Activated naive CD4-positive, alpha-beta T cell (primary cell): ENCODE measurements at regions not wholly inside any gene's neighbourhood (a gene's known extent, or its start where the extent isn't known, plus 50 kb on each side); places are given as distances from the start of the nearest gene placed in this dataset.
"Not testable (repeated sequence)": the region's sequence is repeated elsewhere in the genome, so short reads cannot be mapped to it uniquely, and the experiment has no call there.

Experiments used
- DNase-seq, 4 experiments: peaks; one replicate each; lab custom pipeline; 2025; lab: John Stamatoyannopoulos, UW

DNA sequence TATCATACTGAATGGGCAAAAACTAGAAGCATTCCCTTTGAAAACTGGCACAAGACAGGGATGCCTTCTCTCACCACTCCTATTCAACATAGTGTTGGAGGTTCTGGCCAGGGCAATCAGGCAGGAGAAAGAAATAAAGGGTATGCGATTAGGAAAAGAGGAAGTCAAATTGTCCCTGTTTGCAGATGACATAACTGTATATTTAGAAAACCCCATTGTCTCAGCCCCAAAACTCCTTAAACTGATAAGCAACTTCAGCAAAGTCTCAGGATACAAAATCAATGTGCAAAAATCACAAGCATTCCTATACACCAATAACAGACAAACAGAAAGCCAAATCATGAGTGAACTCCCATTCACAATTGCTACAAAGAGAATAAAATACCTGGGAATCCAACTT lies 52.5 kb upstream of the CCDC71L start:
- not testable (repeated sequence) for DNase-seq

DNA sequence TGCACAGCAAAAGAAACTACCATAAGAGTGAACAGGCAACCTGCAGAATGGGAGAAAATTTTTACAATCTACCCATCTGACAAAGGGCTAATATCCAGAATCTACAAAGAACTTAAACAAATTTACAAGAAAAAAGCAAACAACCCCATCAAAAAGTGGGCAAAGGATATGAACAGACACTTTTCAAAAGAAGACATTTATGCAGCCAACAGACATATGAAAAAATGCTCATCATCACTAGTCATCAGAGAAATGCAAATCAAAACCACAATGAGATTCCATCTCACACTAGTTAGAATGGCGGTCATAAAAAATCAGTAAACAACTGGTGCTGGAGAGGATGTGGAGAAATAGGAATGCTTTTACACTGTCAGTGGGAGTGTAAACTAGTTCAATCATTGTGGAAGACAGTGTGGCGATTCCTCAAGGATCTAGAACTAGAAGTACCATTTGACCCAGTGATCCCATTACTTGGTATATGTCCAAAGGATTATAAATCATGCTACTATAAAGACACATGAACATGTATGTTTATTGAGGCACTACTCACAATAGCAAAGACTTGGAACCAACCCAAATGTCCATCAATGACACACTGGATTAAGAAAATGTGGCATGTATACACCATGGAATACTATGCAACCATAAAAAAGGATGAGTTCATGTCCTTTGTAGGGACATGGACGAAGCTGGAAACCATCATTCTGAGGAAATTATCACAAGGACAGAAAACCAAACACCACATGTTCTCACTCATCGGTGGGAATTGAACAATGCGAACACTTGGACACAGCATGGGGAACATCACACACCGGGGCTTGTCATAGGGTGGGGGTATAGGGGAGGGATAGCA lies 53.9 kb upstream of the CCDC71L start:
- not testable (repeated sequence) for DNase-seq

DNA sequence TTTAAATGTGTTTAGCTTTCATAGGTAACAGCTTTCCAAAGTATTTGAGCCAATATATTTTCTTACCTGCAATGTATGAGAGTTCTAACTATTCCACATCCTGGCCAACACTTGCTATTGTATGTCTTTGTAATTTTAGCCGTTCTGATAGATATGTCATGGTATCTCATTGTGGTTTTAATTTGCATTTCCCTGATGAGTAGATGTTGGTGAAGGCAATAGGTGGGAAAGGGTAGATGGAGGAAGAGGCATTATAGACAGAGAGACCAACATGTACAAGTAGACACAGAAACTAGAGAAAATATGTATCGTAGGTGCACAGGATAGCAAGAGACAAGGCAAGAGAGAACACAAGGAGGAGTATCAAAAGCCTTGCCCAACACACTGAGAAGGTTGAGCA lies 54.8 kb upstream of the CCDC71L start:
- no peak for DNase-seq

DNA sequence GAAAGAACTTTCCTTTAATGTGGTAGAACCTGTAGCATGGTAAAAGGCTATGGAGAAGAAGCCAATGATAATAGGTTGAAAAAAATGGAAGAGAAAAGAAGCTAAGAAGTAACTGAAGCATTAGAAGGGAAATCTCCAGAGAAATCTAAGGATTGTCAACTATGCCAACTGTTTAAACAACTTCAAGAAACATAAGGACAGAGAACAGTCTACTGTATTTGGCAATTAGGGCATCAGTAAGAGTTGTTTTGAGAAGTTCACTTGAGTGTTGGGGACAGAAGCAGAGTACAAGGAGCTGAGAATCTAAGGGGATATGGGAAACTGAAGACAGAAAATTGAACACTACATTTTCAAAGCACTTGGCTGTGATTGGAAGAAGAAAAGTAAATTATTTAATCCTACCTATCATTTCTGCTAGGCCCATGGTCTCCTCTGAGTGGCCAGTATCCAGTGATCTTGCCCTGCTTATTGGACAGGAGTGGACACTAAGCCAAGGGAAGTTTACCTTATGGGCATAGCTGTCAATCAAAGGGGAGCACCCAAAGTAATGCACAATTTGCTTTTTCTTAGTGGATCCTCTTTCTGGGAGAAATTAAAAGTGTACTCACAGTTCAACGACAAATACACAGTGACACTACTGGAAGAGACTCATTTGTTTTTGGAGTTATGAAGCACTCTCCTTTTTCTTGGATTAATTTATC lies 56.4 kb upstream of the CCDC71L start:
- DNase-seq = no peak

DNA sequence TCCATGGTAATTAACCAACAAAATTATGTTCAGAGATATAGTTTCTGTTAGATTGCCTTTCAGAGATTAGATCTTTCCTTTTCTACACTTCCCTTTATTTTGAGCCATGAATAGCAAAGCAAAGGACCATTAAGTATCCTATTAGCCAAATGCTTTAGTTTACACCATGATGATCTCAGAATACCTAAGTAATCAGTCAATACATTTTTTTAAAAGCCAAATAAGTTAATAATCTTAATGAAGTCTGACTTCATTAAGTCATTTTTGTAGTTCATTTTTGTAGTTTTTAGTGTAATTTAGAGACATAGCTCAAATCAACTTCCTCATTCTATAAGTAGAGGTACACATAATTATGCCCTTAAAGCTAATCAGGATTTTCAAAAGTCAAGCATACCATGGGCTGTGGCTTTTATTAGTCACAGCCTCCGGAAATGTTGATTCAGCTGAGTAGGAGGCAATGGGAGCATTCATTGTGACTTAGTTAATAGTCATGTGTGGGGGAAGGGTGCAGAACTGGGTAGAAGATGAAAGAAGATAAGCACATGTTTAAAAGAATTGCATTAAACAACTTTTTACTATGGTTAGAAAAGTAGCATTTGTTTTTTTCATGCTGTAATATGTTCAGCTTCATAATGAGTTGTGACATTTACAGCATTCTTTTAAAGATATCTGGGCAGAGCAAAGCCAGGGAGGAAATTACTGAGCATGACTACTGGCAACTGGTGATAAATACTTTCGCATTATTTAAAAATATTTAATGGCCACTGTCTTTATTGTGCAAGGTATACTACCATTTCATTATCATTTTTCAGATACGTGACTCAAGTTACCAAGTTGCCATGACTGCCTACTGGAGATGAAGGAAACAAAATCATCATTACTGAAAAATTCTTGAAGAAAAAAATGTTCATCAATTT lies 57.3 kb upstream of the CCDC71L start:
- peak in 1 of 4 experiments; percentile 7 for DNase-seq

DNA sequence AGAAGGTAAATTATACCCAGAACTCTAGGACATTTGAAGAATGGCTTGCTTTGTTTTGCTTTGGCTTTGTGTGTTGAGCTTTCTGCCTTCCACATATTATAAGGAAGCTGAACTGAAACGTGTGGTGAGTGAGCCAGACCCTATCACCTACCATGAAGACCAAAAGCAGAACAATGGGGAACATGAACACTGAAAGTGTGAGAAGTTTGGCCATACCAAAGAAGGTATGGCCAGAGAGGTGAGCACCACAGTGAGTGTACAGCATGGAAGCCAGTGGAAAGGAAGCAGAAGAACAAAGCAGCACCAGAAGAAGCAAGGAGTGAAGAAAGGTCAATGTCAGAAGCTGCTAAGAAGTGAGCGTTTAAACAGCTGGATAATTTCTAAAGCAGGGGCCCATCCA lies 59.7 kb upstream of the CCDC71L start:
- DNase-seq = no peak

DNA sequence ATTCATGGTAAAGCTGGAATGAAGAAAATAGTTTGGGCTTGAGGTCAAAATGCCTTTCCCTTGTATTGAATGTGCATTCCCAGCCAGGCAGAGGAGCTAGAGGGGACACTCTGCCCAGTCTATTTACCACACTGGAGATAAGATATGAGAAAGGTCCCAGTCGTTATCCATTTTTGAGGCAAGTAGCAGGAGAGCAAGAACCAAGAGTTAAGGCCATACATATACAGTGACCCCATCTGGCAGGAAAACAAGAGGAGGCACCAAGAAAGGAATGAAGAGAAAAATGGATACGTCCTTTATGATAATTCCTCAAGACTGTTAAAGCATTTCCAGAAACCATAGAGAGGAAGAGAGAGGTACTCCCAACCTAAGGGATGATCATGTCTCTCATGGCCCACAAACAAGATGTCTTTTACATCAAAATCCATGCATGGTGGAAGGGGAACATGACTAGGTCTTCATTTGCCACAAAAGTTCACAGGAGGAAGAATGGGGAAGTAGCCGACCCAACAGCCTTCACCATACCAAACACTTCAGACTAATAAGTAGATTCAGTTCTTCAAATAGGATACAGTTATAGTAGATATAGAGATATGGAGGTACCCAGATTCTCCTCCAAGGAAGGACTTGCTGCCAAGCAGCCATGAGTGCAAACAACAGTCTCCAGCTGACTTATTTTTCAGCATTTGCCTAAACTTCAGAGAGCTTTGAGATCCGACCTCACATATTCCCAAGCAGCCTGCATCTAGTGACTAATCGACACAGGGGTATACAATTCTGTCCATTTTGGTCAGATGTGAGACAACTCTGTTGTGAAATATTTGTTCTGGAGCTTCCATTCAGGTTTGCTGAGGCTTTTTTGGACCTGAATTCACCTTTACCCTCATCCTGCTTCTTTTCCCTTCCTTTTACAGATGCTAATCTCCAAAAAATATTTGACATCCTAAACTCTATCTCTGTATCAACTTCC lies 61.1 kb upstream of the CCDC71L start:
- DNase-seq = no peak

DNA sequence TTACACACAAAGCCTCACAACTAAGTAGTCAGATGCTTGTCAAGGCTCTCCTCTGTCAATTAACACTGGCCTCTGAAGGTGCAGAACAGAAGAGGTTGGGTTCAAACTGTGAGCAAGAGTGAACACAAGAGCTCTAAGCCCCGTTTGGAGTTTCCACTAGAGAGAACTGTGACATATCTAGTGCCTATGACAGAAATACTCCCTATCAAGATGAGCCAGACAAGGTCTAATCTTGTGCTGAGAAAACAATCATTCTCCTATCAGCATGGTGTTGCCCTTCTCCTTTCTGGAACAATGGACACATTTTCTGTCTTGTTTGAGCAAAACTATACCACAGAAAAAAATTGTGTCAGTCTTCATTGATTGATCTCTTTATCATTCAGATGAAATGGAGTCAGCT lies 62.4 kb upstream of the CCDC71L start:
- DNase-seq = no peak

DNA sequence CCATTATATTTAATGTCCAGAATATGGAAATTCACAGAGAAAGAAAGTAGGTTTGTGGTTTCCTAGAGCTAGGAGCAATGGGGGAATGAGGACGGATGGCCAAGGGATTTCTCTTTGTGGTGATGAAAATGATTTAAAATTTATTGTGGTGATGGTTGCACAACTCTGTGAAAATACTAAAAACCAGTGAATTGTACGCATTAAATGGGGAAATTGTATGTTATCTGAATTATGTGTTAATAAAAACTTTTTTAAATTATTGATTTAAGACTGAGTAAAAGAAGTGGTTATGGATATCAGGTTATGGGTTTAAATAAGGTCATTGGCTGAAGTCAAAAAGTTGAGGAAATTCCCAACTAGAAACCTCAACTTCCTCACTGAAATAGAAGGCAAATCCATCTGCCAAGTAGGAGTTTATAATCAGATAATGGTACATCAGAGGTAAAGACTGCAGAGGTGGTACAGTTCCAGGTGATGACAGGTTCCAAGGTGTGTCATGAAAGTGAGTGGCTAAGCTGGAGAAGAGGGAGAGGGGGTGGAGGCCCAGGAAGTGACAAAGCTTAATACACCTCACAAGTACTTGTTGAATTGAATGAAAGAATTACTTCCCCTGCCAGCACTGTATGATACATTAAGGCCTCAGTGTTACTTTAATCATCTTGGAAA lies 68.9 kb upstream of the CCDC71L start:
- DNase-seq = no peak

DNA sequence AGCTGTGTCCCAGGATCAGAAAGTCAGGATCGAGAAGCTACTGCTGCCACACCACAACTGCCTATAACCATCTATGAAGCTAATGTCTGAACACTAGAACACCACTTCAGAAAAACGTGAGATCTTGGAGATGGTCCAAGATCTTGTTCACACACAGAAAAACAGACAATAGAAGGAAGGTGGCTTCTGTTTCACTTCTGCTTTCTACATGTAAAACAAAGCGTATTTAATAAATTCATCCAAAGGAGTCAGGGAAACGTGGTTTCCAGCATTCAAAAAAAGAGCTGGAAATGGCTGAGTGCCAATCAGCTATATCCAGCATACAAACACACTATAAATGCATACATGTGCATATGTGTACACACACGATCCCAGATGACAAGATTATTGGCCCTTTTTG lies 70.2 kb upstream of the CCDC71L start:
- DNase-seq = no peak

DNA sequence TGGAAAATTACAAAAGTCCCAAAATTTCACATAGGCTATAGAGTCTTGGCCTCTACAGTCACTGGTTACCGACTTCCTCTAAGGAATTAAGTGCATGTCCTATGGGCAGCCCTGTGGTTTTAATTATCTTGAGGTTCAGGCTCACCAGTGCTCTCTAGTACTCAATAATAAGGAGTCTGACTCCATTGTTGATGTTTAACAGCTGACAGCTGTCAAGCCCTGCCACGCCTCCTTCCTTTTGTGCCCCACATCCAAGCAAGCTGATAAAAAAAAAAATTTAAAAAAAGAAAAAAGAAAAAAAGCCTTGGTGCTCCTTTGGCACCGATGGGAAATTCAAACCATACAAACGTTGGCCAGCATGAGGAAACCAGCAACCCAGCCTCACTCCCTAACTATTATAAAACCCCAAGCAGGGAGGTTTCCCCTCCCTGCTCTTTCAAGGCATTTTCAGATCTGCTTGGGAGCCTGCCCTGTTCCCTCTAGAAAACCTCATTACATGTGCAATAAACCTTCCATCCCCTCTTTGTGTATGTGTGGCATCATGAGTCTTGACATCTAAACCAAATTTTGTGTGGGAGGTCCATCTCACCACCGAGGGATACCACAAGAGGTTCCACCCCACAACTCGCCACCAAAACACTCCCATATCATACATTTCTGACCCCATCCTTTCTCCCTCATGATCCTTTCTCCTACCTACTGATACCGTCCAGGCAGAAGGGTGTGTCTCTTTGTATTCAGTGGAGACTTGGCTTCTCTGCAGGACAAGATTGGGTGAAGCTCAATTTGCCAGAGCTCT lies 70.9 kb upstream of the CCDC71L start:
- DNase-seq = no peak

DNA sequence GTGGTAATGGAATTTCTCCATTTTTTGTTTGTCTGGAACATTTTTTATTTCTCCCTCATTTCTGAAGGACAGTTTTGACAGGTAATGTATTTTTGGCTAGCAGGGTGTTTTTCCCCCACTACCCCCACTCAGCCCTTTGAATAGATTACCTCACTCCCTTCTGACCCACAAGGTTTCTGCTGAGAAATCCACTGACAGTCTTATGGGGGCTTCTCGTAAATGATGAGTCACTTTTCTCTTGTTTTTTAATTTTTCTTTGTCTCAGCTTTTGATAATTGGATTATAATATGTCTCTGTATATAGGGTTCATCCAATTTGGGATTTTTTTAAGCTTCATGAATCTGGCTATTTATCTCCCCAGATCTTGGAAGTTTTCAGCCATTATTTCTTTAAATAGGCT lies 74.7 kb upstream of the CCDC71L start:
- DNase-seq = no peak

DNA sequence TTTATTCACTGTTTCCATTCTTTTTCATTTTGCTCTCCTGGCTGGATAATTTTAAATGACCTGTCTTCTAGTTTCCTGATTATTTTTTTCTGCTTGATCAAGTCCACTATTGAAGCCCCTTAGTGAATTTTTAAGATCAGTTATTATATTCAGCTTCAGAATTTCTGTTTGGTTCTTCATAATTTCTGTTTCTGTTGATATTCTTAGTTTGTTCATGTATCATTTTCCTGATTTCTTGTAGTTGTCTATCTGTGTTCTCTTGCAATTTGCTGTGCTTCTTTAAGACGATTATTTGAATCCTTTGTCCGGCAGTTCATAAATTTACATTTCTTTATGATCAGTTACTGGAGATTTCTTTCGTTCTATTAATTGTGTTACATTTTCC lies 75.2 kb upstream of the CCDC71L start:
- no peak for DNase-seq

DNA sequence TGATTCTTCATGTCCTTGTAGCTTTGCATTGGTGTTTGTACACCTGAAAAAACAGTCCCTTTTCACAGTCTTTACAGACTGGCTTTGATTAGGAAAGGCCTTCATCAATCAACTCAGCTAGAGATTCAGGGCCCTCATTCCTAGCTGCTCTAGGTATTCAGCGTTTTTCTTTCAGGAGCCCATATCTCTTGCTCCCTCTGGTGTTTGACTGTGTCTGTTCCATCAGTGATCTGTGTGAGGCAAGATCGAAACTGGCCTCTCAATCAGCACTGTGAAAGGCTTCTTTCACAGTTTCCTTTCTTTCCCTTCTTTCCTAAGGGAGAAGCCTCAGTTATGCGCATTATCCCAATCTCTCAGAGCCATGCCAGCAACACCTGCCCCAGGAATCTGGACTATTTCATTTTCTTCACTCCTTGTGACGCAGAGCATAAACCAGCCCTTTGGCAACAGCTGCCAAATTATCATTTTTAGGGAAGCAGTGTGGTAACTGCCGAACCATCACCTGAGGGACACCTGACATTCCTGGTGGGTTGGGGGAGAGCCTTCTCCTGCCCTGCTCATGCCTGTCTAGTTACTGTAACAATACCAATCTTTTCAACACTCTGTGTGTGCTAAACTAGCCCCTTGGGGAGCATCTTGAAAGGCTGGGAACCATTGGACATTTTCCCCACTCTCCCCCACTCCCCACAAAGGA lies 75.7 kb upstream of the CCDC71L start:
- no peak for DNase-seq

DNA sequence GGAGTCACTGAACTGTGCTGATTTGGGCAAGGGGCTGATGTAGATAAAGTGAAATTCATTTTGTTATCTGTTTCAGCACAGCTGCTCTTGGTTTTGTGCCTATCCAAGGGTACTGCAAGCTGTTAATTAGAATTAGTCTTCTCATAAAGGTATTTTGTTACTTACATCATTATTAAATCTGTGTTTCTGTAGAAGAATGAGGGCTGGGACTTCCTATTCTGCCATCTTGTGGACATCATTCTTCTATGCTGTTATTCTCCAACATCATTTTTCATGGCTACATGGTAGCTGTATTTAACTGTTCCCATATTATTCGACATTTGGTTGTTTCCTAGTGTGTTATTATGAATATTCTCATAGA lies 76.2 kb upstream of the CCDC71L start:
- no peak for DNase-seq

DNA sequence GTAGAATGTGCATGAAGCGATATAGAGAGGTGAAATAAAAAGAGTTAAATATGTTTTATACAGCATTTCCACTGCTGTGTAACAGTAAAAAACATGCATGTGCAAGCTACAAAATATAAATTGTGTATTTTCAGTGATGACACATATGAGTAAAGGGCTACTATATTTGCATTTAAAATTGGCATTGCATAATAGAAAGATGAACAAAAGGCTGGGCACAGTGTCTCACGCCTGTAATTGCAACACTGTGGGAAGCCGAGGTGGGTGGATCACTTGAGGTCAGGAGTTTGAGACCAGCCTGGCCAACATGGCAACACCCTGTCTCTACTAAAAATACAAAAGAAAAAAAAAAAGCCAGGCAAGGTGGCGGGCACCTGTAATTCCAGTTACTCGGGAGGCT lies 79.8 kb upstream of the CCDC71L start:
- no peak for DNase-seq

DNA sequence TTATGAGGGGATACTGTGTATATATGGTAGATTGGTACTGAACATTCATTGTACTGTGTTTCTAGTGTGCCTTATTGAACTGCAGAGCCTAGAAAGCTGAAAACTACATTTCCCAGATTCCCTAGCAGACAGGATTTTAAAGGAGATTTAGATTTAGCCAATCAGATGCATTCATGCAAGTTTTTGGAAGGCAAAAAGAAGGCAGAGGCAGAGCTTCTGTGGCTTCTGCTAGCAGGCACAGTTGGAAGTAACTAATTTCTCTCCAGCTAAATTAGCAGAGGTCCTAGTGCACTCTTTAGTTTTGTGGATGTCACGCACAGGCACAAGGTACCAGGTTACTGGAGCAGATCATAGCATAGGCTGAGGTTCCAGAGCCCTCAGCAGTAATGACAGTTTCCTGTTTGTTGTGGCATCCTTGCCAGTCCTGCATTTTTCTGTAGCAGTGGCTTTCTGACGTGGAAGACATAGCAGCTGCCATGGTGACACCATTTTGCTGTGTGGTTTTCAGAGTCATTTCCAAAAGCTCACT lies 83.7 kb upstream of the CCDC71L start:
- DNase-seq = no peak

DNA sequence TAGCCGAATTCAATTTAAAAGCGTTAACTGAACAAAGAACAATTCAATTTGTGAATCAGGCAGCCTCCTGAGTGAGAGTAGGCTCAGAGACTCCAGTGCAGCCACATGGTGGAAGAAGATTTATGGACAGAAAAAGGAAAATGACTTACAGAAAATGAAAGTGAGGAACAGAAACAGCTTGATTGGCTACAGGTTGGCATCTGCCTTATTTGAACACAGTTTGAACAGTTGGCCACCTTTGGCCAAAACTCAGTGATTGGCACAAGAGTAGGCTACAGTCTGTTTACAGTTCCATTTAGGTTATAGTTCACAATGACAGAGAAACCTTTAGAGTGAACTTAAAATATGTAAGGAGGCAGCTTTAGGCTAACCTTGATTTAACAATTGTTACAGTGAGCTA lies 86.3 kb upstream of the CCDC71L start:
- DNase-seq = not testable (repeated sequence)

DNA sequence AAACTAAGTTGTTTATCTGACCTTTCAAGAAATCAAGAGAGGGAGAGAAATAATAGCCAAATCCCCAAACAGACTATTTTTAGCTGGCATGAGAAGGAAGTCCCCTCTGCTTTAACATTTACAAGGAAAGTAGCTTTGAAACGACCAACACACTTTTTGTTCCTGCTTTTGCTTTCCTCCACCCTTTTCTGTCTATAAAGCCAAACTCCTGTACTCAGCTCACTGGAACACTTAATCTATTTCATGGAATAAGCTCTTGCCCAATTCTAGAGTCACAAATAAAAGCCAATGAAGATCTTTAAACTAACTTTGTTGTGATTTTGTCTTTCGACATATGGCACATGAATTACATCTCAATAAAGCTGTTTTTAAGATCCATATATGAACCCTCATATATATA lies 86.8 kb upstream of the CCDC71L start:
- no peak for DNase-seq
